Suprapubic skin (tissue), 4 donors: ENCODE measurements at regions not wholly inside any gene's neighbourhood (a gene's known extent, or its start where the extent isn't known, plus 50 kb on each side); places are given as distances from the start of the nearest gene placed in this dataset.
A peak's percentile ranks its signal among the peaks of the same experiment; 100 is the strongest.

Experiments
- DNase-seq, 2 donors: peaks; one replicate each; pipeline ENCODE4 v3.0.0-alpha.2; 2019; ENCODE audit warnings: low spot score in 2 of 2
- H3K27ac ChIP-seq: fragments of 200-600 bp; sonication (generic); one replicate; pipeline ENCODE4 v1.5.1; 2019
- H3K27me3 ChIP-seq: fragments of 200-600 bp; sonication (generic); one replicate; pipeline ENCODE4 v1.5.1; 2019
- H3K36me3 ChIP-seq: fragments of 200-600 bp; sonication (generic); one replicate; pipeline ENCODE4 v1.5.1; 2019
- H3K4me1 ChIP-seq: fragments of 200-600 bp; sonication (generic); one replicate; pipeline ENCODE4 v1.5.1; 2019
- H3K4me3 ChIP-seq: fragments of 200-600 bp; sonication (generic); one replicate; pipeline ENCODE4 v1.5.1; 2019; ENCODE audit warnings: mild to moderate bottlenecking
- H3K9me3 ChIP-seq: fragments of 200-600 bp; sonication (generic); one replicate; pipeline ENCODE4 v1.5.1; 2019
- EP300 ChIP-seq: sonication (generic); formaldehyde crosslinking; IDR thresholded peaks from one replicate; pipeline ENCODE4 v1.6.1; 2017; ENCODE audit warnings: antibody characterized with exemption
- POLR2A ChIP-seq, 2 donors: fragments of 450-650 bp; IDR thresholded peaks; one replicate each; pipeline ENCODE4 v1.6.1; 2017; ENCODE audit warnings: antibody characterized with exemption in 2 of 2, mild to moderate bottlenecking in 2 of 2, moderate library complexity in 2 of 2
- POLR2AphosphoS5 ChIP-seq, 3 donors: sonication (generic); formaldehyde crosslinking; IDR thresholded peaks; one replicate each; pipeline ENCODE4 v1.6.1; 2017; ENCODE audit warnings: antibody characterized with exemption in 3 of 3
- WGBS: methylation state at CpG from one replicate; pipeline ENCODE4 v1.1.5; 2018; 5-methylcytosine and 5-hydroxymethylcytosine counted together
- TF ChIP-seq, protein P1 (sequence below), 2 donors: fragments of 200-600 bp in 1 of 2; fragments of 450-650 bp in 1 of 2; sonication (generic) in 1 of 2; IDR thresholded peaks; one replicate each; pipeline ENCODE4 v1.5.1; 2016 to 2019; ENCODE audit warnings: antibody characterized with exemption in 2 of 2, mild to moderate bottlenecking in 1 of 2, moderate library complexity in 1 of 2

GRCh38 chr6:170152989-170153388, 137.9 kb downstream of the DLL1 start:
- Histone ChIP-seq H3K27ac (no peak overlapping the region), H3K4me3 (no peak overlapping the region), H3K4me1 (peaks cover 22% of the 10 kb centered on the region), H3K36me3 (no peaks in the 10 kb centered on the region), H3K27me3 (peaks cover 27% of the 10 kb centered on the region), H3K9me3 (no peaks in the 10 kb centered on the region)
- 28% methylated on average over 3 of the region's 13 CpGs for WGBS
- peak in 1 of 2 donors; percentile 60 for DNase-seq
- TF ChIP-seq POLR2A (IDR thresholded peaks at IDR 0.05): no peak

- H3K36me3 ChIP-seq: no peaks in the 10 kb centered on the region
- no peaks in the 10 kb centered on the region for H3K9me3 ChIP-seq
- TF ChIP-seq, protein P1, sequence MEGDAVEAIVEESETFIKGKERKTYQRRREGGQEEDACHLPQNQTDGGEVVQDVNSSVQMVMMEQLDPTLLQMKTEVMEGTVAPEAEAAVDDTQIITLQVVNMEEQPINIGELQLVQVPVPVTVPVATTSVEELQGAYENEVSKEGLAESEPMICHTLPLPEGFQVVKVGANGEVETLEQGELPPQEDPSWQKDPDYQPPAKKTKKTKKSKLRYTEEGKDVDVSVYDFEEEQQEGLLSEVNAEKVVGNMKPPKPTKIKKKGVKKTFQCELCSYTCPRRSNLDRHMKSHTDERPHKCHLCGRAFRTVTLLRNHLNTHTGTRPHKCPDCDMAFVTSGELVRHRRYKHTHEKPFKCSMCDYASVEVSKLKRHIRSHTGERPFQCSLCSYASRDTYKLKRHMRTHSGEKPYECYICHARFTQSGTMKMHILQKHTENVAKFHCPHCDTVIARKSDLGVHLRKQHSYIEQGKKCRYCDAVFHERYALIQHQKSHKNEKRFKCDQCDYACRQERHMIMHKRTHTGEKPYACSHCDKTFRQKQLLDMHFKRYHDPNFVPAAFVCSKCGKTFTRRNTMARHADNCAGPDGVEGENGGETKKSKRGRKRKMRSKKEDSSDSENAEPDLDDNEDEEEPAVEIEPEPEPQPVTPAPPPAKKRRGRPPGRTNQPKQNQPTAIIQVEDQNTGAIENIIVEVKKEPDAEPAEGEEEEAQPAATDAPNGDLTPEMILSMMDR (IDR thresholded peaks at IDR 0.05): no peak
- TF ChIP-seq EP300 (no peak), POLR2AphosphoS5 (IDR thresholded peaks at IDR 0.05) (no peak), POLR2A (IDR thresholded peaks at IDR 0.05) (no peak)
- peak overlapping the region; percentile 14 for H3K4me3 ChIP-seq
- WGBS: 66% methylated on average over 18 of the region's 35 CpGs
- peaks cover 25% of the 10 kb centered on the region for H3K4me1 ChIP-seq
- DNase-seq: peak; percentile 72 to 77
- peak overlapping the region; percentile 56 for H3K27ac ChIP-seq
- H3K27me3 ChIP-seq: peaks cover 29% of the 10 kb centered on the region
Observed at GRCh38 chr6:170152124-170152926, 138.6 kb downstream of the DLL1 start.

GRCh38 chr6:170151804-170152123, 139.1 kb downstream of the DLL1 start:
- no peaks in the 10 kb centered on the region for H3K36me3 ChIP-seq
- TF ChIP-seq, protein P1 (IDR thresholded peaks at IDR 0.05): no peak
- no peak for TF ChIP-seq EP300
- TF ChIP-seq POLR2A (IDR thresholded peaks at IDR 0.05): no peak
- no peak for TF ChIP-seq POLR2AphosphoS5 (IDR thresholded peaks at IDR 0.05)
- 78% methylated on average over 12 of the region's 12 CpGs for WGBS
- DNase-seq: peak in 1 of 2 donors; percentile 73
- no peaks in the 10 kb centered on the region for H3K9me3 ChIP-seq
- H3K27me3 ChIP-seq: peaks cover 29% of the 10 kb centered on the region
- H3K27ac ChIP-seq: peak overlapping the region; percentile 56
- peaks cover 25% of the 10 kb centered on the region for H3K4me1 ChIP-seq
- H3K4me3 ChIP-seq: peak overlapping the region; percentile 14

GRCh38 chr6:170151321-170151771, 139.5 kb downstream of the DLL1 start:
- H3K4me1 ChIP-seq: peaks cover 25% of the 10 kb centered on the region
- peak; percentile 52 to 63 for DNase-seq
- H3K27me3 ChIP-seq: peaks cover 29% of the 10 kb centered on the region
- H3K27ac ChIP-seq: no peak overlapping the region
- WGBS: 46% methylated on average over 11 of the region's 11 CpGs
- H3K36me3 ChIP-seq: no peaks in the 10 kb centered on the region
- TF ChIP-seq POLR2A (IDR thresholded peaks at IDR 0.05) (no peak), POLR2AphosphoS5 (IDR thresholded peaks at IDR 0.05) (no peak), EP300 (no peak)
- TF ChIP-seq, protein P1 (IDR thresholded peaks at IDR 0.05): no peak
- H3K9me3 ChIP-seq: no peaks in the 10 kb centered on the region
- H3K4me3 ChIP-seq: no peak overlapping the region

DNA sequence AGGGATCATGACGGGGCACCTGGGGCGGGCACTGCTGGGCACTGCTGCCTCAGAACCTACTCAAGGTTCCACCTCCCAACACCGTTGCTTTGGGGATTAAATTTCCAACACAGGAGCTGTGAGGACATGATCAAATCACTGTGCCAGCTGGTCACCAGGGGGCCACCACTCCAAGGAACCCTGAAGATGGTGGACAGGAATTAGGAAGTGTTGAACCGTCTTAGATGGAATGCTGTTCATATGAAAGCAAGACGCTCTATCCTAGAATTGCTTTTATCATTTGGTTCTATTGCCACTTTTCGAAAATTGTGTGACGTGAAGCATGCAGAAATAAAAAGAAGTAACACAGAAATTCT, 140.3 kb downstream of the DLL1 start:
- 82% methylated on average over 4 of the region's 7 CpGs for WGBS
- Histone ChIP-seq H3K36me3 (no peaks in the 10 kb centered on the region), H3K27me3 (peaks cover 29% of the 10 kb centered on the region), H3K27ac (no peak overlapping the region), H3K9me3 (no peaks in the 10 kb centered on the region), H3K4me3 (no peak overlapping the region), H3K4me1 (peaks cover 25% of the 10 kb centered on the region)
- peak in 1 of 2 donors; percentile 38 for DNase-seq
- TF ChIP-seq EP300: no peak
- TF ChIP-seq, protein P1 (IDR thresholded peaks at IDR 0.05): no peak
- no peak for TF ChIP-seq POLR2A (IDR thresholded peaks at IDR 0.05)
- no peak for TF ChIP-seq POLR2AphosphoS5 (IDR thresholded peaks at IDR 0.05)
